Astrocyte (in vitro differentiated cells and primary cell): ENCODE measurements at regions not wholly inside any gene's neighbourhood (a gene's known extent, or its start where the extent isn't known, plus 50 kb on each side); places are given as distances from the start of the nearest gene placed in this dataset.

Experiments used
- DNase-seq: peaks from one replicate; pipeline ENCODE4 v3.0.0-alpha.2; 2010; ENCODE audit warnings: low read depth
- FAIRE-seq: peaks from 2 replicates; lab custom pipeline; 2011; peaks lifted over from hg19 to GRCh38; lab: Jason Lieb, UNC
- H2AFZ ChIP-seq: 2 replicates; pipeline ENCODE4 v1.6.0; 2012; ENCODE audit warnings: low read depth, low read length, inconsistent platforms
- H3K27ac ChIP-seq: 2 replicates; pipeline ENCODE4 v1.5.1; 2011; ENCODE audit warnings: low read depth, low read length, inconsistent platforms
- H3K27me3 ChIP-seq: 2 replicates; pipeline ENCODE4 v1.6.0; 2011; ENCODE audit warnings: low read length, inconsistent platforms; ENCODE audit not compliant: insufficient read depth
- H3K36me3 ChIP-seq: 2 replicates; pipeline ENCODE4 v1.5.1; 2011; ENCODE audit warnings: low read length, inconsistent platforms; ENCODE audit not compliant: insufficient read depth
- H3K4me1 ChIP-seq: 2 replicates; pipeline ENCODE4 v1.5.1; 2011; ENCODE audit warnings: low read length, inconsistent platforms; ENCODE audit not compliant: insufficient read depth
- H3K4me2 ChIP-seq: 2 replicates; pipeline ENCODE4 v1.6.0; 2012; ENCODE audit warnings: low read length, inconsistent platforms
- H3K4me3 ChIP-seq: 2 replicates; pipeline ENCODE4 v1.5.1; 2011; ENCODE audit warnings: low read depth, mild to moderate bottlenecking, low read length, inconsistent platforms; ENCODE audit not compliant: insufficient read depth
- H3K79me2 ChIP-seq: 2 replicates; pipeline ENCODE4 v1.6.0; 2012; ENCODE audit warnings: mild to moderate bottlenecking, low read length, inconsistent platforms; ENCODE audit not compliant: insufficient read depth
- H3K9ac ChIP-seq: 2 replicates; pipeline ENCODE4 v1.6.0; 2012; ENCODE audit warnings: mild to moderate bottlenecking, low read length, inconsistent platforms
- H3K9me3 ChIP-seq: 2 replicates; pipeline ENCODE4 v1.5.1; 2012; ENCODE audit warnings: low read depth, mild to moderate bottlenecking, low read length, inconsistent platforms; ENCODE audit not compliant: insufficient read depth
- H4K20me1 ChIP-seq: 2 replicates; pipeline ENCODE4 v1.6.0; 2012; ENCODE audit warnings: low read length, inconsistent platforms; ENCODE audit not compliant: insufficient read depth
- H3K27ac Mint-ChIP-seq: one replicate; pipeline ENCODE4 v1.8.0; 2021; ENCODE audit warnings: mild to moderate bottlenecking, mixed read lengths; ENCODE audit not compliant: unreplicated experiment
- H3K27me3 Mint-ChIP-seq: one replicate; pipeline ENCODE4 v1.8.0; 2021; ENCODE audit warnings: low read depth, mixed read lengths; ENCODE audit not compliant: unreplicated experiment
- H3K36me3 Mint-ChIP-seq: one replicate; pipeline ENCODE4 v1.8.0; 2021; ENCODE audit warnings: low read depth, mixed read lengths; ENCODE audit not compliant: unreplicated experiment
- H3K4me1 Mint-ChIP-seq: one replicate; pipeline ENCODE4 v1.8.0; 2021; ENCODE audit warnings: low read depth, mixed read lengths; ENCODE audit not compliant: unreplicated experiment
- H3K4me3 Mint-ChIP-seq: one replicate; pipeline ENCODE4 v1.8.0; 2021; ENCODE audit warnings: mild to moderate bottlenecking, moderate library complexity, mixed read lengths; ENCODE audit not compliant: unreplicated experiment
- H3K9me3 Mint-ChIP-seq: one replicate; pipeline ENCODE4 v1.8.0; 2021; ENCODE audit warnings: mild to moderate bottlenecking, mixed read lengths; ENCODE audit not compliant: unreplicated experiment
- EZH2 ChIP-seq: IDR thresholded peaks from 2 replicates; pipeline ENCODE4 v1.6.1; 2012; ENCODE audit warnings: mild to moderate bottlenecking, low read length, inconsistent platforms; ENCODE audit not compliant: insufficient read depth
- TF ChIP-seq, protein P1 (sequence below): IDR thresholded peaks from 2 replicates; pipeline ENCODE4 v1.5.1; 2011; ENCODE audit warnings: low read depth, mild to moderate bottlenecking, inconsistent platforms, low read length, moderate library complexity; ENCODE audit not compliant: insufficient read depth

- no peak overlapping the region for H3K4me3 Mint-ChIP-seq
- no peak overlapping the region for H3K4me3 ChIP-seq
- H3K4me1 Mint-ChIP-seq, result peaks cover 3% of the 10 kb centered on the region
- no peaks in the 10 kb centered on the region for H3K9me3 ChIP-seq
- H3K27me3 ChIP-seq, result no peaks in the 10 kb centered on the region
- H3K9me3 Mint-ChIP-seq, result peaks cover 13% of the 10 kb centered on the region
- H3K36me3 ChIP-seq, result no peaks in the 10 kb centered on the region
- H3K79me2 ChIP-seq, result no peaks in the 10 kb centered on the region
- no peaks in the 10 kb centered on the region for H3K27me3 Mint-ChIP-seq
- no peaks in the 10 kb centered on the region for H3K4me1 ChIP-seq
- no peak for FAIRE-seq
- no peak overlapping the region for H3K4me2 ChIP-seq
- H3K9ac ChIP-seq, result no peak overlapping the region
- TF ChIP-seq, protein P1, sequence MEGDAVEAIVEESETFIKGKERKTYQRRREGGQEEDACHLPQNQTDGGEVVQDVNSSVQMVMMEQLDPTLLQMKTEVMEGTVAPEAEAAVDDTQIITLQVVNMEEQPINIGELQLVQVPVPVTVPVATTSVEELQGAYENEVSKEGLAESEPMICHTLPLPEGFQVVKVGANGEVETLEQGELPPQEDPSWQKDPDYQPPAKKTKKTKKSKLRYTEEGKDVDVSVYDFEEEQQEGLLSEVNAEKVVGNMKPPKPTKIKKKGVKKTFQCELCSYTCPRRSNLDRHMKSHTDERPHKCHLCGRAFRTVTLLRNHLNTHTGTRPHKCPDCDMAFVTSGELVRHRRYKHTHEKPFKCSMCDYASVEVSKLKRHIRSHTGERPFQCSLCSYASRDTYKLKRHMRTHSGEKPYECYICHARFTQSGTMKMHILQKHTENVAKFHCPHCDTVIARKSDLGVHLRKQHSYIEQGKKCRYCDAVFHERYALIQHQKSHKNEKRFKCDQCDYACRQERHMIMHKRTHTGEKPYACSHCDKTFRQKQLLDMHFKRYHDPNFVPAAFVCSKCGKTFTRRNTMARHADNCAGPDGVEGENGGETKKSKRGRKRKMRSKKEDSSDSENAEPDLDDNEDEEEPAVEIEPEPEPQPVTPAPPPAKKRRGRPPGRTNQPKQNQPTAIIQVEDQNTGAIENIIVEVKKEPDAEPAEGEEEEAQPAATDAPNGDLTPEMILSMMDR, result no peak
- TF ChIP-seq EZH2, result no peak
- no peak for DNase-seq
- H3K27ac ChIP-seq, result no peak overlapping the region
- no peaks in the 10 kb centered on the region for H3K36me3 Mint-ChIP-seq
- no peaks in the 10 kb centered on the region for H4K20me1 ChIP-seq
- H2AFZ ChIP-seq, result no peak overlapping the region
- no peak overlapping the region for H3K27ac Mint-ChIP-seq
Measured at GRCh38 chr6:129778793-129779192, 68.8 kb upstream of the ARHGAP18 start.

GRCh38 chr6:129777371-129777770 lies 67.4 kb upstream of the ARHGAP18 start:
- Histone ChIP-seq H3K4me3 (no peak overlapping the region), H2AFZ (no peak overlapping the region), H3K4me1 (no peaks in the 10 kb centered on the region), H3K9ac (no peak overlapping the region), H3K36me3 (no peaks in the 10 kb centered on the region), H3K27ac (no peak overlapping the region), H3K27me3 (no peaks in the 10 kb centered on the region), H3K79me2 (no peaks in the 10 kb centered on the region), H3K9me3 (no peaks in the 10 kb centered on the region), H4K20me1 (no peaks in the 10 kb centered on the region), H3K4me2 (no peak overlapping the region)
- H3K4me1 Mint-ChIP-seq, result peaks cover 3% of the 10 kb centered on the region
- H3K36me3 Mint-ChIP-seq, result no peaks in the 10 kb centered on the region
- DNase-seq, result no peak
- H3K27me3 Mint-ChIP-seq, result peaks cover 2% of the 10 kb centered on the region
- peaks cover 13% of the 10 kb centered on the region for H3K9me3 Mint-ChIP-seq
- TF ChIP-seq, protein P1, result no peak
- H3K27ac Mint-ChIP-seq, result no peak overlapping the region
- FAIRE-seq, result no peak
- no peak overlapping the region for H3K4me3 Mint-ChIP-seq

DNA sequence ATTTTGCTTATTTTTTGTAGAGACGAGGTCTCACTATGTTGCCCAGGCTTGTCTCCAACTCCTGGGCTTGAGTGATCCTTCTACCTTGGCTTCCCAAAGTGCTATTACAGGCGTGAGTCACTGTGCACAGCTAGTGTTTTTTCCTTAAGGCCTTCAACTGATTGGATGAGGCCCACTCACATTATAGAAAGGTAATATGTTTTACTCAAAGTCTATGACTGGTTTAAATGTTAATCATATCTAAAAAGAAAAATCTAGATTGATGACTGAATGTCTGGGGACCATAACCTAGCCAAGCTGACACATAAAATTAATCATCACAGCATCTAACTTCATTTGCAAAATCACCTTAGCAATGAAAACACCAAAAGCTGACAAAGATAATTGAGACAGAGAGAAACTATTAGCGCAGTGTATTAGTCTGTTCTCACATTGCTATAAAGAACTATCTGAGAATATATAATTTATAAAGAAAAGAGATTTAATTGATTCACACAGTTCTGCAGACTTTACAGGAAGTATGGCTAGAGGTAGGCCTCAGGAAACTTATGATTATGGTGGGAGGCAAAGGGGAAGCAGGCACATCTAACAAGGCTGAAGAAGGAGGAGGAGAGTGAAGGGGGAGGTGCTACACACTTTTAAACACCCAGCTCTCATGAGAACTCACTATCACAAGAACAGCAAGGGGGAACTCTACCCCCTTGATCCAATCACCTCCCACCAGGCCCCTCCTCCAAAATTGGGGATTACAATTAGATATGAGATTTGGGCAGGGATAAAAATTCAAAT lies 66.8 kb upstream of the ARHGAP18 start:
- Histone ChIP-seq H3K4me1 (no peaks in the 10 kb centered on the region), H3K4me3 (no peak overlapping the region), H3K79me2 (no peaks in the 10 kb centered on the region), H2AFZ (no peak overlapping the region), H3K9ac (no peak overlapping the region), H4K20me1 (no peaks in the 10 kb centered on the region), H3K4me2 (no peak overlapping the region), H3K27me3 (no peaks in the 10 kb centered on the region), H3K9me3 (no peaks in the 10 kb centered on the region), H3K27ac (no peak overlapping the region), H3K36me3 (no peaks in the 10 kb centered on the region)
- no peak for TF ChIP-seq EZH2
- TF ChIP-seq, protein P1, result no peak
- FAIRE-seq (no peak), DNase-seq (no peak)
- Mint-ChIP-seq H3K4me1 (peaks cover 3% of the 10 kb centered on the region), H3K9me3 (peaks cover 12% of the 10 kb centered on the region), H3K4me3 (no peak overlapping the region), H3K27ac (no peak overlapping the region), H3K27me3 (peaks cover 2% of the 10 kb centered on the region), H3K36me3 (no peaks in the 10 kb centered on the region)
